Tibial nerve (tissue), 4 donors: ENCODE measurements at regions not wholly inside any gene's neighbourhood (a gene's known extent, or its start where the extent isn't known, plus 50 kb on each side); places are given as distances from the start of the nearest gene placed in this dataset.

Source experiments
- CTCF ChIP-seq, 5 experiments: fragments of 200-600 bp in 3 of 5; fragments of 450-650 bp in 2 of 5; sonication (generic) in 3 of 5; IDR thresholded peaks; one replicate each; pipeline ENCODE4 v1.5.1; 2016 to 2019; ENCODE audit warnings: antibody characterized with exemption in 5 of 5, mild to moderate bottlenecking in 3 of 5, moderate library complexity in 2 of 5
- EP300 ChIP-seq, 2 donors: sonication (generic); formaldehyde crosslinking; IDR thresholded peaks; one replicate each; pipeline ENCODE4 v1.6.1; 2017; ENCODE audit warnings: antibody characterized with exemption in 2 of 2, mild to moderate bottlenecking in 1 of 2

- no peak for TF ChIP-seq CTCF (IDR thresholded peaks at IDR 0.05)
- TF ChIP-seq EP300 (IDR thresholded peaks at IDR 0.05) = no peak
These were observed 200.8 kb downstream of the GATA3 start for GRCh38 chr10:8255301-8255700.
